Progenitor cell of endocrine pancreas (in vitro differentiated cells): ENCODE measurements at regions not wholly inside any gene's neighbourhood (a gene's known extent, or its start where the extent isn't known, plus 50 kb on each side); places are given as distances from the start of the nearest gene placed in this dataset.

ENCODE experiments used
- DNase-seq: peaks from one replicate; pipeline ENCODE4 v3.0.0; 2021; ENCODE audit warnings: low spot score; ENCODE audit not compliant: unreplicated experiment
- H3K27ac Mint-ChIP-seq: 2 replicates; pipeline ENCODE4 v1.8.0; 2021; ENCODE audit warnings: mild to moderate bottlenecking, moderate library complexity, mixed read lengths
- H3K27me3 Mint-ChIP-seq: 2 replicates; pipeline ENCODE4 v1.8.0; 2021; ENCODE audit warnings: mixed read lengths
- H3K36me3 Mint-ChIP-seq: 2 replicates; pipeline ENCODE4 v1.8.0; 2022; ENCODE audit warnings: mixed read lengths; ENCODE audit not compliant: insufficient read depth
- H3K4me1 Mint-ChIP-seq: 2 replicates; pipeline ENCODE4 v1.8.0; 2021; ENCODE audit warnings: low read depth, mixed read lengths
- H3K4me3 Mint-ChIP-seq: 2 replicates; pipeline ENCODE4 v1.8.0; 2021; ENCODE audit warnings: low read depth, mild to moderate bottlenecking, moderate library complexity, mixed read lengths
- H3K9me3 Mint-ChIP-seq: 2 replicates; pipeline ENCODE4 v1.8.0; 2021; ENCODE audit warnings: low read depth, mixed read lengths
- CTCF ChIP-seq: fragments of 200-600 bp; sonication (generic); IDR thresholded peaks from one replicate; pipeline ENCODE4 v1.5.0; 2021; ENCODE audit warnings: antibody characterized with exemption, mild to moderate bottlenecking; ENCODE audit not compliant: unreplicated experiment

GRCh38 chr2:14861181-14861580 lies 228.7 kb downstream of the LRATD1 start:
- Mint-ChIP-seq H3K27me3 (no peaks in the 10 kb centered on the region), H3K27ac (no peak overlapping the region), H3K4me3 (no peak overlapping the region), H3K9me3 (peaks cover 30% of the 10 kb centered on the region), H3K4me1 (peaks cover 4% of the 10 kb centered on the region), H3K36me3 (peaks cover 11% of the 10 kb centered on the region)
- DNase-seq: no peak
- TF ChIP-seq CTCF: no peak

- Mint-ChIP-seq H3K27ac (no peak overlapping the region), H3K4me1 (peaks cover 4% of the 10 kb centered on the region), H3K27me3 (no peaks in the 10 kb centered on the region), H3K36me3 (peaks cover 9% of the 10 kb centered on the region), H3K4me3 (no peak overlapping the region), H3K9me3 (peaks cover 21% of the 10 kb centered on the region)
- no peak for DNase-seq
- TF ChIP-seq CTCF: no peak
Measured at GRCh38 chr2:14866736-14867352, 234.3 kb downstream of the LRATD1 start.

- no peak overlapping the region for H3K27ac Mint-ChIP-seq
- H3K9me3 Mint-ChIP-seq: peaks cover 24% of the 10 kb centered on the region
- H3K36me3 Mint-ChIP-seq: peaks cover 9% of the 10 kb centered on the region
- TF ChIP-seq CTCF: no peak
- H3K27me3 Mint-ChIP-seq: no peaks in the 10 kb centered on the region
- no peak for DNase-seq
- H3K4me3 Mint-ChIP-seq: no peak overlapping the region
- H3K4me1 Mint-ChIP-seq: peaks cover 4% of the 10 kb centered on the region
Measured at GRCh38 chr2:14867853-14868252, 235.3 kb downstream of the LRATD1 start.

GRCh38 chr2:14872779-14873325 lies 240.3 kb downstream of the LRATD1 start:
- Mint-ChIP-seq H3K27ac (no peak overlapping the region), H3K4me1 (peaks cover 7% of the 10 kb centered on the region), H3K27me3 (no peaks in the 10 kb centered on the region), H3K4me3 (no peak overlapping the region), H3K36me3 (peaks cover 4% of the 10 kb centered on the region), H3K9me3 (peaks cover 17% of the 10 kb centered on the region)
- no peak for TF ChIP-seq CTCF
- no peak for DNase-seq

GRCh38 chr2:14881651-14882327 lies 249.3 kb downstream of the LRATD1 start:
- peaks cover 7% of the 10 kb centered on the region for H3K4me1 Mint-ChIP-seq

More at GRCh38 chr2:14881651-14882327, 249.3 kb downstream of the LRATD1 start:
- no peak overlapping the region for H3K27ac Mint-ChIP-seq
- TF ChIP-seq CTCF: no peak
- no peaks in the 10 kb centered on the region for H3K9me3 Mint-ChIP-seq
- H3K4me3 Mint-ChIP-seq: no peak overlapping the region
- H3K27me3 Mint-ChIP-seq: no peaks in the 10 kb centered on the region
- DNase-seq: no peak
- H3K36me3 Mint-ChIP-seq: no peaks in the 10 kb centered on the region
